RWPE2 (cell line): ENCODE measurements at regions not wholly inside any gene's neighbourhood (a gene's known extent, or its start where the extent isn't known, plus 50 kb on each side); places are given as distances from the start of the nearest gene placed in this dataset.

ENCODE experiments used
- ATAC-seq: fragments of 200-7000 bp; cut with Tn5 transposase; 3 replicates; pipeline ENCODE4 v1.9.1; 2021; ENCODE audit warnings: low read depth
- DNase-seq: peaks from one replicate; pipeline ENCODE4 v3.0.0-alpha.2; 2020; ENCODE audit warnings: low spot score
- H3K27ac ChIP-seq: fragments of 450-650 bp; 2 replicates; pipeline ENCODE4 v1.5.1; 2017; ENCODE audit warnings: mild to moderate bottlenecking; ENCODE audit not compliant: poor library complexity, severe bottlenecking
- H3K27me3 ChIP-seq: fragments of 250-450 bp; sonication (Bioruptor Pico); 2 replicates; pipeline ENCODE4 v1.5.1; 2021; ENCODE audit warnings: mild to moderate bottlenecking, moderate library complexity; ENCODE audit not compliant: insufficient read depth, poor library complexity, severe bottlenecking
- H3K36me3 ChIP-seq: fragments of 250-450 bp; sonication (Bioruptor Pico); 2 replicates; pipeline ENCODE4 v1.5.1; 2020; ENCODE audit warnings: low read depth, mild to moderate bottlenecking, moderate library complexity
- H3K4me1 ChIP-seq: fragments of 250-450 bp; sonication (Bioruptor Pico); 2 replicates; pipeline ENCODE4 v1.5.1; 2021; ENCODE audit warnings: mild to moderate bottlenecking, moderate library complexity; ENCODE audit not compliant: insufficient read depth, poor library complexity, severe bottlenecking
- H3K4me3 ChIP-seq: fragments of 250-450 bp; sonication (Bioruptor Pico); 2 replicates; pipeline ENCODE4 v1.5.1; 2021; ENCODE audit warnings: mild to moderate bottlenecking, moderate library complexity; ENCODE audit not compliant: severe bottlenecking
- H3K9me3 ChIP-seq: fragments of 250-450 bp; sonication (Bioruptor Pico); 2 replicates; pipeline ENCODE4 v1.5.1; 2021; ENCODE audit warnings: mild to moderate bottlenecking, moderate library complexity; ENCODE audit not compliant: severe bottlenecking
- TF ChIP-seq, protein P1 (sequence below): fragments of 450-650 bp; IDR thresholded peaks from one replicate; pipeline ENCODE4 v1.5.1; 2017; ENCODE audit warnings: mild to moderate bottlenecking, moderate library complexity; ENCODE audit not compliant: poor library complexity, severe bottlenecking

- H3K36me3 ChIP-seq = no peaks in the 10 kb centered on the region
- TF ChIP-seq, protein P1, sequence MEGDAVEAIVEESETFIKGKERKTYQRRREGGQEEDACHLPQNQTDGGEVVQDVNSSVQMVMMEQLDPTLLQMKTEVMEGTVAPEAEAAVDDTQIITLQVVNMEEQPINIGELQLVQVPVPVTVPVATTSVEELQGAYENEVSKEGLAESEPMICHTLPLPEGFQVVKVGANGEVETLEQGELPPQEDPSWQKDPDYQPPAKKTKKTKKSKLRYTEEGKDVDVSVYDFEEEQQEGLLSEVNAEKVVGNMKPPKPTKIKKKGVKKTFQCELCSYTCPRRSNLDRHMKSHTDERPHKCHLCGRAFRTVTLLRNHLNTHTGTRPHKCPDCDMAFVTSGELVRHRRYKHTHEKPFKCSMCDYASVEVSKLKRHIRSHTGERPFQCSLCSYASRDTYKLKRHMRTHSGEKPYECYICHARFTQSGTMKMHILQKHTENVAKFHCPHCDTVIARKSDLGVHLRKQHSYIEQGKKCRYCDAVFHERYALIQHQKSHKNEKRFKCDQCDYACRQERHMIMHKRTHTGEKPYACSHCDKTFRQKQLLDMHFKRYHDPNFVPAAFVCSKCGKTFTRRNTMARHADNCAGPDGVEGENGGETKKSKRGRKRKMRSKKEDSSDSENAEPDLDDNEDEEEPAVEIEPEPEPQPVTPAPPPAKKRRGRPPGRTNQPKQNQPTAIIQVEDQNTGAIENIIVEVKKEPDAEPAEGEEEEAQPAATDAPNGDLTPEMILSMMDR = no peak
- H3K9me3 ChIP-seq = no peaks in the 10 kb centered on the region
- no peak overlapping the region for H3K4me3 ChIP-seq
- H3K27me3 ChIP-seq = no peaks in the 10 kb centered on the region
- no peaks in the 10 kb centered on the region for H3K4me1 ChIP-seq
- no peak for DNase-seq
- no peak for ATAC-seq
- no peak overlapping the region for H3K27ac ChIP-seq
Observed at GRCh38 chr2:114111329-114111728, 221.4 kb downstream of the ACTR3 start.

GRCh38 chr2:114113518-114113917, 223.6 kb downstream of the ACTR3 start:
- H3K27ac ChIP-seq = no peak overlapping the region
- DNase-seq = no peak
- no peaks in the 10 kb centered on the region for H3K4me1 ChIP-seq
- ATAC-seq = no peak
- H3K9me3 ChIP-seq = no peaks in the 10 kb centered on the region
- no peaks in the 10 kb centered on the region for H3K36me3 ChIP-seq
- TF ChIP-seq, protein P1 = no peak
- no peak overlapping the region for H3K4me3 ChIP-seq
- H3K27me3 ChIP-seq = no peaks in the 10 kb centered on the region

- no peak overlapping the region for H3K4me3 ChIP-seq
- peaks cover 10% of the 10 kb centered on the region for H3K27me3 ChIP-seq
- no peaks in the 10 kb centered on the region for H3K36me3 ChIP-seq
- DNase-seq (no peak), ATAC-seq (no peak)
- no peak overlapping the region for H3K27ac ChIP-seq
- TF ChIP-seq, protein P1 = no peak
- H3K4me1 ChIP-seq = no peaks in the 10 kb centered on the region
- no peaks in the 10 kb centered on the region for H3K9me3 ChIP-seq
Observed at GRCh38 chr2:114118088-114118487, 228.2 kb downstream of the ACTR3 start.

- peaks cover 11% of the 10 kb centered on the region for H3K27me3 ChIP-seq
Observed at GRCh38 chr2:114119862-114120261, 230.0 kb downstream of the ACTR3 start.

DNA sequence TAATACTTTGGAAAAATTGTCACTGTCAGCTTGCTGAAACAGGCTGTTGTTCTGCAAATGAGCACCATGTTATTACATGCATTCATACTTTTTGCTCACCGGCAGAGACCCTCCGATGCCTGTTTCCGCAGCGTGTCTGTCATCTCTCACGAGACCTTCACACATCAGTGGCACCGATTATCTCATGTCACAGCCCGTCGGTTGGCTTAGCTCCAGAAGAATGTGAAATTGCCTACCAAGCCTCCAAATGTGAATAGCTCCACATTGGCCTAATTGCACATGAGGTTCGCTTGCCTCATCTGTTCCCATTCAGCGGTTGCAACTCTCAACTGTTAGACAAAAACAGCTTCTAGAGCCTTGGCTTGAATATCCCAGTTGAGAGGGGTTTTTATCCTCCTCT, 233.0 kb downstream of the ACTR3 start:
- TF ChIP-seq, protein P1 = no peak
- Histone ChIP-seq H3K36me3 (no peaks in the 10 kb centered on the region), H3K4me3 (no peak overlapping the region), H3K27me3 (peaks cover 11% of the 10 kb centered on the region), H3K9me3 (no peaks in the 10 kb centered on the region), H3K4me1 (no peaks in the 10 kb centered on the region), H3K27ac (no peak overlapping the region)
- no peak for ATAC-seq
- DNase-seq = no peak

More at GRCh38 chr2:114119862-114120261, 230.0 kb downstream of the ACTR3 start:
- no peak overlapping the region for H3K4me3 ChIP-seq
- H3K9me3 ChIP-seq = no peaks in the 10 kb centered on the region
- no peaks in the 10 kb centered on the region for H3K4me1 ChIP-seq
- no peaks in the 10 kb centered on the region for H3K36me3 ChIP-seq
- ATAC-seq = no peak
- H3K27ac ChIP-seq = no peak overlapping the region
- no peak for DNase-seq
- TF ChIP-seq, protein P1 = no peak
